Fibroblast of skin of right biceps (primary cell): ENCODE measurements at regions not wholly inside any gene's neighbourhood (a gene's known extent, or its start where the extent isn't known, plus 50 kb on each side); places are given as distances from the start of the nearest gene placed in this dataset.

Experiments used
- DNase-seq: peaks from one replicate; pipeline ENCODE4 v3.0.0-alpha.2; 2013

- no peak for DNase-seq
These were observed 63.6 kb downstream of the PCDH7 start for GRCh38 chr4:30783751-30784150.

DNA sequence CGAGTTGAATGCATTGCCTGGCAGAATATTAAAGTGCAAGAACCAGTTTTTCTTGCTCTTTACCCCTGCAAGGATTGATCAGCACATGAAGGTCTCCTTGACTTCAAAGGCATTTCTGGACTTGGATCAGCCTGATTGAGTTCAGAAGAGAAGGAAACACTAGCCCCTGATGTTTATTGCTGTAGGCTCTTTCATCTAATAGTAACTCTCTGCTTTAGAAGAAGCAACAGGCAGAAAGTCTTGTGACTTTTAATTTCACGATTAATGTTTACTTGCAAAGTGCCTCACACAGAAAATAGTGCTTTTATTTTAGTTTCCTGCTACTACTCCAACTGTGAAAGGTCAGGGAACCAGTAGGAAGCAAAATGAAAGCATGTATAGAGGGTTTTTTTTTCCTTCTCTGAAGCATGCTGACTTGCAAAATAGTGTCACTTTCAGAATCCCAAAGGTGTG, 69.1 kb downstream of the PCDH7 start:
- DNase-seq, result no peak

DNA sequence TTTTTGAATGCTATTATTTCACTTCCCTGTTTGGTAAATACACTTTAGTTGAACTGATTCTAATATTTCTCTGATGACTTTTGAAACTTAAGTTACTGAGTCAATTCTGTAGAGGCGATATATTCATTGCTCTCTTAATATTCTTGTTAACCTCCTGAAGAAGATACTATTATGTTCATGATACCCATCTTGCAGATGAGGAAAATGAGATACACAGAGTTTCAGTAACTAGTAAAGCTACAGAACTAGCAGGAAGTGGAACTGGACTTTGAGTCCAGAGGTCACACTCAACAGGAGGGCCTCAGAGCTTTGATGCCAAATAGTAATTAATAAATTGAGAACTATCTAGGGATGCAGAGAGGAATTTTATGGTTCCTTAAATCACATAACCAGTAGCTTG, 70.0 kb downstream of the PCDH7 start:
- no peak for DNase-seq

DNA sequence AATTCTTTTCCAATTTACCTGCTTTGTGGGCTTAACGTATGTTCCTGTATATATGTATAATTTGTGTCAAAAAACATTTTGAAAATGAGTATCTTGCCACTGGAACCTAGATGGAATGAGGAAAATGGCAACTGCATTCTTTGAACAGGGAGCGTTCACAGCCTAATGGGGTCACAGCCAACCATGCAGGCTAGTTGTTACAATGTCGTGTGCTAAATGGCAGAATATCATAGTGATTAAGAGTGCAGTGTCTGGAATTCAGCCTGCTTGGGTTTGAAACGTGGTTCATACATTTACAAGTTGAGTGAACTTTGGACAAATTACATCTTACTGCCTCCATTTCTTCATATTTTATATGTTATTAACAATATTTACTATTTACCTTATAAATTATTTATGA, 70.8 kb downstream of the PCDH7 start:
- DNase-seq, result no peak

DNA sequence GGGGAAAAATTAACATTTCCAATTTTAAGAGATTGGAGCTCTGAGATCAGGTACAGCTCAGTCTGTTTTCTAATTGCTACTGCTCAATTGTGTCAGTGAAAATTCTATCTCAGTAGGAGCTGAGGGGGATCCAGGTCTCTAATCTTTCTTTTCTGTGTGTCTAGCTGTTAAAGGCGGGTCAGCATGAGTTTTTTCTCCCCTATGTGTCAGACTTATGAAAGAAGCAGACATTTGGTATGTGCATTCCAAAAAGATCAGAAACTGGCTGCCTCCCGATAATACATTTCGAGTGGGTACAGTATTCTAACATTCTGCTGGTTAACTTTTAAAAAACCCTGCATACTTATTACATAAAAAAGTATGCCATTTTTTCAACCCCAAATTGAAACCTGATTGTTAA, 72.4 kb downstream of the PCDH7 start:
- no peak for DNase-seq

DNA sequence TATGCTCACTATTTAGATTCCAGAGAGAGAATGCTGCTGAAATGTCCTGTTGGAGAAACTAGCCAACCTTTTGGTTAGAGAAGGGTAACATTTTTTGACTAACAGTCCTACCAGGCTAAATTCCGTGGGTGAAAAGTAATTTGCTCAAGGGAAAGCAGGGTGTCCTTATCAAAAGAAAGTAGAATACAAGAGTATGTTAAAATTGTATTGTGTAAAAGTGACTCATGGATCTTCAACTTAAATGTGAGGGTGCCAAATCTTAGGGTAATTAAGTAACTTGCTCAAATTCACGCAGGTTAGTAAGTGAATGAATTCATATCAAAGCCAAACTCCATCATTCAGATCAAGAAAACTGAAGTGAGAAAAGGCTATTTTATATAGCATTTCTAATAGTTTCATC, 81.7 kb downstream of the PCDH7 start:
- no peak for DNase-seq

- DNase-seq, result peak; percentile 64
These were observed 82.6 kb downstream of the PCDH7 start for GRCh38 chr4:30802622-30803323.

DNA sequence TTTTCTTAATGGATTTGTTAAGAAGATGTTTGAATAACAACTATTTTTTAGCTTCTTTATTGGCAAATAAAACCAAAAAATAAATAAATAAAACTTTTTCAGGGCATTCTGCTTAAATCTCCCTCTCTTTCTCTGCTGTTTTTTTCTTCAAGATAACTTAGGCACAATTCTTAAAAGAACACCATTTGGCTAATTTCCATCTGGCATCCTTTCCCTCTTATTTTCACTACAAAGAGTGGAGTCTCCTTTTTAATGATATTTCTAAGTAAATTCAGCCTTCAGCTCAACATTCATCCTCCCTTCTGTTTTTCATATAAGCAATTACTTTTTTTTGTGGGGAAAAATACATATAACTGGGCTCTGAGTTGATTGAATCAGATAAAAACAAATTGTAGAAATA, 88.1 kb downstream of the PCDH7 start:
- no peak for DNase-seq

- no peak for DNase-seq
These were observed 91.1 kb downstream of the PCDH7 start for GRCh38 chr4:30811296-30811695.

DNA sequence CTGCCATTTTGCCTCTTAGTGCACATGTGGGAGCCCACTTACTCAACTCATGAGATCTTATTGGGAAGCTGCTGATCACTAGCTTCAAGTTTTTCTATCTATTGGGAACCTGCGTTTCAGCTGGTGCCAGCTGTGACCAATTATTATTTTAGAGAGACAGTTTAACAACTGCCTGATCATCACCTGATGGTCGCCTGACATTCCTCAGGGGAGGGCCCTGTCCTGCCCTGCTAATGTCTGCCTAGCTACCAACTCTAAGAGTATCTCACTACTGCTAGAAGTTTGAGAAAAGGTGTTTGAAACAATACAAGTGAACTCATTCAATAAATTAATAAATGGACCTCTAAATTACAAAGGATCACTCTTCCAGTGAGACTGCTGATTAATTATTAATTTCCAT, 95.5 kb downstream of the PCDH7 start:
- DNase-seq, result no peak

- no peak for DNase-seq
These were observed 97.3 kb downstream of the PCDH7 start for GRCh38 chr4:30817447-30817846.

GRCh38 chr4:30818541-30818940, 98.4 kb downstream of the PCDH7 start:
- DNase-seq, result no peak

- no peak for DNase-seq
These were observed 101.1 kb downstream of the PCDH7 start for GRCh38 chr4:30821275-30821674.

GRCh38 chr4:30821859-30822612, 101.9 kb downstream of the PCDH7 start:
- peak; percentile 66 for DNase-seq

GRCh38 chr4:30822911-30823551, 102.9 kb downstream of the PCDH7 start:
- DNase-seq, result no peak

DNA sequence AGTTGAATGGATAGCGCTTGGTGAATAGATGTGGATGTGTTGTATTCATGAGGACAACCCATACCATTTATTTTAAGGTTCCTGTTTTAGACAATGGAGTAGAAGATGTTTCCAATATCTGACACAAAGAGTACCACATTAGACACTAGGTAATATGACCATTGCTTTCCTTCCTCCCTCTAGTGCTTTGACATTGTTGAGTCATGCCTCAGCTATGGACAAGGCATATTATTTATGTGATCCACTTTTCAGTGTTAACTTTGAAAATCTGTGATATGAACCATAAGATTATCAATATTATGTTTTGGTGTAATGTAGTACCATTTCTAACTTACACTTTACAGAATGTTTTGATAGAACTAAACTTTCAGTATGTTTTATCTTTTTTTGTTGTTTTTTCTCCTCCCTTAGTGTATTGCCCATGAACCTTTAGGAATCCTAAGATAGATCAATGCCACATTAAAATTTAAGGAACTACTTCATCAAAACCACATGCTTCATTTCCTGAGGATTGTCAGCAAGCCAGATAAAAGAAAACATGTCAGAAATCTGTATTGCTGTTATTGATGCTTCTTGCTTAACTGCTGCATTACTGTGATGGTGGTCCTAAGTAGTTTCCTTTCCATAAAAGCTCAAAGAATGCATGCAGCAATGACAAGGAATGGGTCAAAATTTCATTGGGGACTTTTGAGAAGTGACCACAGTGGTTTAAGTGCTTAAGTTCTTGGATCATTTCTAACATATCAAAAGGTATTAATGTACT, 105.0 kb downstream of the PCDH7 start:
- peak; percentile 52 for DNase-seq

- DNase-seq, result peak; percentile 80
These were observed 108.2 kb downstream of the PCDH7 start for GRCh38 chr4:30828264-30828926.

DNA sequence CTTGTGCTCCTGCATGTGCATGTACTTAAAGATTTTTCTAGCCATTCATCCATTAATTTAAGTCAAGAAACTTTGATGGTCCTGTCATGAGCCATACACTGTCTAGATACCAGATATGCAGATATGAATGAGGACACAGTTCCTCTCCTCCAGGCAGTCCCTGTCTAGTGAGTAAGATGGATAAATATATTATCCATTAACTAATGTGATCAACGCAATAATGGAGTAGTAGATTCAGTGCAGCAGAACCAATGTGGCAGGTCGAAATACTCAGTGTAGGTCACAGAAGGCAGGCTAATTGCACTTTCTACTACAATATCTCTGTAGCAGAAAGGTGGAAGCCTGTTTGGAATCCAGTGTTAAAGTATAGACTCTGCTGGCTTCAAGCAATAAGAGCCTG, 112.5 kb downstream of the PCDH7 start:
- no peak for DNase-seq

DNA sequence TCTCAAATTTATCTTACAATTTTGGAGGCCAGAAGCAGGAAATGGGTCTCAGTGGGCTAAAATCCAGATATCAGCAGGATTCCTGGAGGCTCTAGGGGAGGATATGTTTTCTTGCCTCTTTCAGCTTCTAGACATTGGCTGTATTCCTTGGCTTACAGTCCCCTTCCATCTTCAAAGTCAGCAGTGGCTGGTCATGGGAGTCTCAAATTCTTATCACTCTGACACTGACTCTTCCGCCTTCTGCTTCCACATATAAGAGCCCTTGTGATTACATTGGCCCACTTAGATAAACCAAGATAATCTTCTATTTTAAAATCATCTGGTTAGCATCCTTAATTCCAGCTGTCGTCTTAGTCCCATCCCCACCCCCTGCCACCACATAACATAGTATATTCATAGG, 113.0 kb downstream of the PCDH7 start:
- DNase-seq, result no peak

DNA sequence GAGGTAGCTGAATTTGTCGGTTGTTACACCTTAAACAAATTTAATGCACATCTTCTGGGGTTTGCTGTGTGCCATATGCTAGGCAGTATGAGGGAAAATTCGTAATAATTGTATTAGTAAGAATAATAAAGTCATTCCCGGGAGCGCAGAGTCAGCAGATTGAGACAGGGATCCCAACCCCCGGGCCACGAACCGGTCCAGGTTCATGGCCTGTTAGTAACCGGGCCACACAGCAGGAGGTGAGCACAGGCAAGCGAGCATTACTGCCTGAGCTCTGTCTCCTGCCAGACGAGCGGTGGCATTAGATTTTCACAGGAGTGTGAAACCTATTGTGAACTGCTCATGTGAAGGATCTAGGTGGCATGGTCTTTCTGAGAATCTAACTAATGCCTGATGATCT, 114.9 kb downstream of the PCDH7 start:
- DNase-seq, result no peak

DNA sequence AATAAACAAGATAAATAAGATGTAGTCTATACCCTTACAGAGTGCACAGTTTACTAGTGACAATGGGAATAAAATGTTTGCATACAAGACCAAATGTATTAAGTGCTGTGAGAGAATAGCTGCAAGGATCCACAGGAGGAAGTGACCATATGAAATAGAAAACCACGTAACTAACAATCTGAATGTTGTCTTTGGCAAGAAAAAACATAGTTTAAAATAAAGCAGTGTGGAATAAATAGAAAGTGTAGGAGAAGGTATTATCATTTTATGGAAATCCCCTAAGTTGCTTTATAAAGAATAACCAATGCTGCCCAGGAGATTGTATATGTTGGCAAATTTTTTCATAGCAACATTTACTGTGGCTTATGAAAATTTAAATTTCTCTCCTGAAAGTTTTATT, 116.1 kb downstream of the PCDH7 start:
- peak; percentile 18 for DNase-seq

GRCh38 chr4:30837131-30837539, 117.0 kb downstream of the PCDH7 start:
- peak; percentile 44 for DNase-seq

- DNase-seq, result no peak
These were observed 117.7 kb downstream of the PCDH7 start for GRCh38 chr4:30837861-30838260.
